K562 (cell line): ENCODE measurements at regions not wholly inside any gene's neighbourhood (a gene's known extent, or its start where the extent isn't known, plus 50 kb on each side); places are given as distances from the start of the nearest gene placed in this dataset.
A peak's percentile ranks its signal among the peaks of the same experiment; 100 is the strongest.

Experiments used
- ATAC-seq: fragments of 200-7000 bp; cut with Tn5 transposase; 3 replicates; pipeline ENCODE4 v1.9.1; 2020; ENCODE audit warnings: moderate library complexity
- BruUV-seq: library from RNA; stranded (reverse); fragments of 400-500 nt; replicated peaks from 2 replicates; lab custom pipeline; 2021; lab: Mats Ljungman, UMichigan
- CTCF ChIA-PET: fragments of 300-600 bp; formaldehyde crosslinking; extraction: SDS; loops from one replicate; lab custom pipeline; 2021; ENCODE audit warnings: low intra/inter-chr PET ratio; lab: Yijun Ruan, JAX
- POLR2A ChIA-PET: fragments of 300-600, 350-650 bp; sonication (Branson Sonifier 250); formaldehyde crosslinking; extraction: SDS; loops from one replicate; lab custom pipeline; 2021; ENCODE audit warnings: antibody characterized with exemption, inconsistent platforms; lab: Yijun Ruan, JAX
- DNase-seq, 4 experiments: peaks; one replicate each; pipeline versions ENCODE4 v3.0.0 to v3.0.0-alpha.2; 2011 to 2018; ENCODE audit warnings: low spot score in 3 of 4, mixed read lengths in 3 of 4; ENCODE audit errors: extremely low read depth in 1 of 4
- FAIRE-seq: peaks from 2 replicates; lab custom pipeline; 2011; peaks lifted over from hg19 to GRCh38; lab: Jason Lieb, UNC
- H2AFZ ChIP-seq: 2 replicates; pipeline ENCODE4 v1.6.0; 2011; ENCODE audit warnings: low read depth, low read length, control low read depth, inconsistent platforms
- H3K27ac ChIP-seq: fragments of 200-600 bp; 3 replicates; pipeline ENCODE4 v1.8.0; 2011; ENCODE audit warnings: low read depth, mild to moderate bottlenecking, control low read depth, inconsistent platforms, low read length, moderate library complexity, mixed read lengths; ENCODE audit errors: extremely low read depth
- H3K27me3 ChIP-seq, 2 experiments: fragments of 300-600 bp in 1 of 2; 2 replicates in 1 of 2; 3 replicates in 1 of 2; pipeline versions ENCODE4 v1.6.0 to v1.8.0; 2011; ENCODE audit warnings: inconsistent platforms in 2 of 2, low read length in 2 of 2, mild to moderate bottlenecking in 1 of 2, mixed read lengths in 1 of 2, moderate library complexity in 1 of 2; ENCODE audit not compliant: control insufficient read depth in 2 of 2, insufficient read depth in 2 of 2
- H3K36me3 ChIP-seq: fragments of 300-600 bp; 3 replicates; pipeline ENCODE4 v1.8.0; 2011; ENCODE audit warnings: mild to moderate bottlenecking, low read length, inconsistent platforms; ENCODE audit not compliant: control insufficient read depth, insufficient read depth
- H3K4me1 ChIP-seq, 2 experiments: fragments of 200-600 bp in 1 of 2; replicated peaks in 1 of 2; 2 replicates in 1 of 2; 3 replicates in 1 of 2; pipeline versions ENCODE4 v1.5.1 to v1.8.0; 2011; ENCODE audit warnings: inconsistent platforms in 2 of 2, low read length in 2 of 2, mild to moderate bottlenecking in 1 of 2, mixed read lengths in 1 of 2, moderate library complexity in 1 of 2; ENCODE audit not compliant: control insufficient read depth in 2 of 2, insufficient read depth in 2 of 2
- H3K4me2 ChIP-seq: 2 replicates; pipeline ENCODE4 v1.6.1; 2011; ENCODE audit warnings: low read length, control low read depth, inconsistent platforms, mixed read lengths; ENCODE audit not compliant: insufficient read depth
- H3K4me3 ChIP-seq: fragments of 200-600 bp; sonication (generic), shearing (Covaris generic); 2 replicates; pipeline ENCODE4 v1.5.1; 2016; ENCODE audit warnings: control low read depth, inconsistent platforms
- H3K79me2 ChIP-seq: fragments of 200-600 bp; 3 replicates; pipeline ENCODE4 v1.8.0; 2011; ENCODE audit warnings: low read length, inconsistent platforms; ENCODE audit not compliant: control insufficient read depth, insufficient read depth
- H3K9ac ChIP-seq, 2 experiments: 2 replicates each; pipeline versions ENCODE4 v1.6.0 to v1.6.1; 2011; ENCODE audit warnings: low read depth in 2 of 2, low read length in 2 of 2, control low read depth in 1 of 2, inconsistent platforms in 1 of 2, mild to moderate bottlenecking in 1 of 2, mixed read lengths in 1 of 2; ENCODE audit not compliant: insufficient read depth in 1 of 2
- H3K9me1 ChIP-seq: one replicate; pipeline ENCODE4 v1.6.0; 2011; ENCODE audit warnings: inconsistent platforms, mild to moderate bottlenecking, low read length, moderate library complexity; ENCODE audit not compliant: control insufficient read depth, insufficient read depth
- H3K9me3 ChIP-seq: replicated peaks from 2 replicates; pipeline ENCODE4 v1.5.1; 2011; ENCODE audit warnings: low read depth, low read length, inconsistent platforms; ENCODE audit not compliant: control insufficient read depth, insufficient read depth
- H4K20me1 ChIP-seq: replicated peaks from 2 replicates; pipeline ENCODE4 v1.6.1; 2011; ENCODE audit warnings: low read length, inconsistent platforms, mixed read lengths; ENCODE audit not compliant: control insufficient read depth, insufficient read depth
- CBX5 ChIP-seq: IDR thresholded peaks from 2 replicates; pipeline ENCODE4 v1.6.1; 2014; ENCODE audit warnings: low read depth, borderline replicate concordance
- SPI1 ChIP-seq: IDR thresholded peaks from 2 replicates; pipeline ENCODE4 v1.6.1; 2011; ENCODE audit warnings: low read depth, low read length, control low read depth, borderline replicate concordance
- WGBS: fragments of 100-300 bp; shearing (Covaris generic); methylation state at CpG from one replicate; pipeline ENCODE4 v1.1.6; 2016; ENCODE audit warnings: low coverage, mixed read lengths; ENCODE audit not compliant: insufficient coverage; ENCODE audit errors: missing lambda C conversion rate; 5-methylcytosine and 5-hydroxymethylcytosine counted together
- in situ Hi-C: fragments of 300-500 bp; cut with MboI; formaldehyde crosslinking; loops from 4 replicates; pipeline ENCODE4 v1.15.0; 2018; ENCODE audit warnings: inconsistent platforms, mixed read lengths
- intact Hi-C: fragments of 100-400 bp; cut with micrococcal nuclease; formaldehyde crosslinking; loops from 2 replicates; pipeline ENCODE4 v1.14.2; 2022
- TF ChIP-seq, protein P1 (sequence below), 3 experiments: fragments of 200-800 bp in 1 of 3; fragments of 250-450 bp in 1 of 3; fragments of 450-650 bp in 1 of 3; sonication (Bioruptor Pico) in 1 of 3; sonication (Bioruptor generic) in 1 of 3; formaldehyde crosslinking in 1 of 3; IDR thresholded peaks; 2 replicates each; pipeline versions ENCODE4 v1.6.1 to v1.8.0; 2016 to 2022; ENCODE audit warnings: mild to moderate bottlenecking in 2 of 3, missing genetic modification characterization in 2 of 3, missing compliant biosample characterization in 1 of 3, moderate library complexity in 1 of 3

DNA sequence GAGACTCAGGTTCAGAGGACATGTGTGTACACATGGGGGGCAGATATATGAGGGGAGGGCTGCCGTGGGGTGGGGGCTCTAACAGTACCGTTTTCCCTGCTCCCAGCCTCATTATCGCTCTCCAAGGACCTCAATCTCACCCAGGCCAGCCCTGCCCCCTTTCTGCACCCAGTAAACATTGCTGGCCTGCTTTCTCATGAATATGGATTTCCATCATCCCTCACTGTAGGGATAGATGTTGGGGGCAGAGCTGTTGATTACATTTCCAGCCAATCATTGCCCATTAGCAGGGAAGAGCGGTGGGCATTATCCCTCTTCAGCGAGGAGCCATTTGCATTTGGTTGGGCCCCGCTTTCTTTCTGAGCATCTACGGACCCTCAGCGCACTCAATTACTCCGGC, 273.8 kb downstream of the RPS6KC1 start:
- intact Hi-C loops, result no loop called here
- Histone ChIP-seq H2AFZ (peak overlapping the region; percentile 55; the same call in 1 of the 2 replicates), H3K79me2 (no peaks in the 10 kb centered on the region), H3K4me3 (no peak overlapping the region), H3K4me2 (peak overlapping the region; percentile 33), H3K9ac (no peak overlapping the region), H3K27ac (no peak overlapping the region), H3K27me3 (peaks cover 7 to 15% of the 10 kb centered on the region in 2 experiments; a peak in 4 of 5 replicates), H3K4me1 (no peaks in the 10 kb centered on the region; a peak in 1 of 5 replicates), H3K36me3 (no peaks in the 10 kb centered on the region)
- ChIA-PET CTCF (no interaction called here), POLR2A (interaction anchor here (0.6 kb wide), 1 partner anchor 392 kb away, joined by 3 read pairs; no protein-coding TSS in a partner anchor)
- FAIRE-seq (no peak), ATAC-seq (peak; percentile 18; the same call in 1 of the 3 replicates)
- BruUV-seq, result no TSS peak
- TF ChIP-seq CBX5 (no peak), SPI1 (peak; percentile 46; the same call in 1 of the 2 replicates)
- TF ChIP-seq, all 486 proteins: peak for 1
- WGBS, result 33% methylated on average over 9 of the region's 9 CpGs
- Histone ChIP-seq H3K9me3 (no peaks in the 10 kb centered on the region), H3K9me1 (no peaks in the 10 kb centered on the region), H4K20me1 (no peaks in the 10 kb centered on the region)
- in situ Hi-C loops, result no loop called here
- no peak for DNase-seq

DNA sequence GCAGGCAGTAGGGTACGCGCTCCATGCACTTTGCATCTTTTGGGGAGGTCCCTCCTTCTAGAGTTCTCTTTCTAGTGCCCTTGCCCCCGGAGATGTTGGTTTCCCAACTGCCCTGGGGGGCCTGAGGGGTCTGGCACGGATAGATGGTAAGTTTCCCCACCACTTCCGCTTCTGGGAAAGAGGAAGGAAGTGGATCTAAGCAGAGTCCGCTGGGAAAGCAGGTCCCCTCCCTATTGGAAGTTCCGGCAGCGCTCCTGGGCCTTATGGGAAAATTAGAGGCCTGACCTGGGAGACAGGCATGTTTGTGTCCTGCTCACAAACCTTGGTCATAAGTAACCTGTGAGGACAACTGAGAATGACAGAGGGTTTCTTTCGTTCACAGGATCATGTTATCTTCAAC, 274.4 kb downstream of the RPS6KC1 start:
- no peak overlapping the region for H3K27ac ChIP-seq
- WGBS, result 33% methylated on average over 9 of the region's 9 CpGs
- H4K20me1 ChIP-seq, result no peaks in the 10 kb centered on the region
- no peak overlapping the region for H3K9ac ChIP-seq
- H3K9me1 ChIP-seq, result no peaks in the 10 kb centered on the region
- no peaks in the 10 kb centered on the region; a peak in 1 of 5 replicates for H3K4me1 ChIP-seq
- no peaks in the 10 kb centered on the region for H3K36me3 ChIP-seq
- intact Hi-C loops, result no loop called here
- H3K4me3 ChIP-seq, result no peak overlapping the region
- ChIA-PET POLR2A (no interaction called here), CTCF (no interaction called here)
- H3K27me3 ChIP-seq, result peaks cover 7 to 21% of the 10 kb centered on the region in 2 experiments; a peak in 4 of 5 replicates
- peak in 1 of 4 experiments; percentile 8 for DNase-seq
- peak overlapping the region; percentile 33 for H3K4me2 ChIP-seq
- H2AFZ ChIP-seq, result peak overlapping the region; percentile 55
- peak; percentile 22; the same call in 1 of the 3 replicates for ATAC-seq
- no peaks in the 10 kb centered on the region for H3K9me3 ChIP-seq
- no peak for FAIRE-seq
- in situ Hi-C loops, result no loop called here
- no peaks in the 10 kb centered on the region for H3K79me2 ChIP-seq
- no TSS peak for BruUV-seq
- TF ChIP-seq, protein P1, sequence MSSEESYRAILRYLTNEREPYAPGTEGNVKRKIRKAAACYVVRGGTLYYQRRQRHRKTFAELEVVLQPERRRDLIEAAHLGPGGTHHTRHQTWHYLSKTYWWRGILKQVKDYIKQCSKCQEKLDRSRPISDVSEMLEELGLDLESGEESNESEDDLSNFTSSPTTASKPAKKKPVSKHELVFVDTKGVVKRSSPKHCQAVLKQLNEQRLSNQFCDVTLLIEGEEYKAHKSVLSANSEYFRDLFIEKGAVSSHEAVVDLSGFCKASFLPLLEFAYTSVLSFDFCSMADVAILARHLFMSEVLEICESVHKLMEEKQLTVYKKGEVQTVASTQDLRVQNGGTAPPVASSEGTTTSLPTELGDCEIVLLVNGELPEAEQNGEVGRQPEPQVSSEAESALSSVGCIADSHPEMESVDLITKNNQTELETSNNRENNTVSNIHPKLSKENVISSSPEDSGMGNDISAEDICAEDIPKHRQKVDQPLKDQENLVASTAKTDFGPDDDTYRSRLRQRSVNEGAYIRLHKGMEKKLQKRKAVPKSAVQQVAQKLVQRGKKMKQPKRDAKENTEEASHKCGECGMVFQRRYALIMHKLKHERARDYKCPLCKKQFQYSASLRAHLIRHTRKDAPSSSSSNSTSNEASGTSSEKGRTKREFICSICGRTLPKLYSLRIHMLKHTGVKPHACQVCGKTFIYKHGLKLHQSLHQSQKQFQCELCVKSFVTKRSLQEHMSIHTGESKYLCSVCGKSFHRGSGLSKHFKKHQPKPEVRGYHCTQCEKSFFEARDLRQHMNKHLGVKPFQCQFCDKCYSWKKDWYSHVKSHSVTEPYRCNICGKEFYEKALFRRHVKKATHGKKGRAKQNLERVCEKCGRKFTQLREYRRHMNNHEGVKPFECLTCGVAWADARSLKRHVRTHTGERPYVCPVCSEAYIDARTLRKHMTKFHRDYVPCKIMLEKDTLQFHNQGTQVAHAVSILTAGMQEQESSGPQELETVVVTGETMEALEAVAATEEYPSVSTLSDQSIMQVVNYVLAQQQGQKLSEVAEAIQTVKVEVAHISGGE (CRISPR knock-in tag; IDR thresholded peaks at IDR 0.05), result peak in 2 of 3 experiments; percentile 59 to 92; a peak in 3 of 6 replicates
